ENCODE measurements at regions not wholly inside any gene's neighbourhood (a gene's known extent, or its start where the extent isn't known, plus 50 kb on each side); places are given as distances from the start of the nearest gene placed in this dataset.

DNA sequence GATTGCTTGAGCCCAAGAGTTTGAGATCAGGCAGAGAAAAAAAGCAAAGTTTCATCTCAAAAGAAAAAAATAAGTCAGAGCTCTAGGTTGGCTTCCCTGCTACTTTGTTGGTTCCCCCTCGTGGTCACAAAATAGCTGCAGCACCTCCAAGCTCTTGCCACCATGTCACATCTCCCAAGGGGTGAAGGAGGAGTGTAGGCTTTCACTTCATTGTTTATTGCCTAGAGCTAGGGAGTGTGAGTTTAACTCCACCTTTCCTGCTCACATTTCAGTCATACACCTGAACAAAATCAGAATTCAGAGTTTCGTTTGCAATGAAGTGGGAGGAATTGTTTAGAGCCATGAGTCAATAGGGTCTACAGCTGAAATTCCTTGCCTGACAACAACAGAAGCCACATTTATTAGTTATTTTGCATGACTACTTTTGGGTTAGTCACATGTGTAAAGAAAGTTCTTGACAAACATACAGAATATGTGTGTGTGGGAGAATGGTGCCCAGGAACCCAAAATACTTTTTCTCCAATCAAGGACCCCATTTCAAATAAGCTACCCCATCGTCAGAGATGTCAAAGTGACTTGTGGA, 56.2 kb upstream of the UFL1 start:
- DNase-seq, result no peak

DNA sequence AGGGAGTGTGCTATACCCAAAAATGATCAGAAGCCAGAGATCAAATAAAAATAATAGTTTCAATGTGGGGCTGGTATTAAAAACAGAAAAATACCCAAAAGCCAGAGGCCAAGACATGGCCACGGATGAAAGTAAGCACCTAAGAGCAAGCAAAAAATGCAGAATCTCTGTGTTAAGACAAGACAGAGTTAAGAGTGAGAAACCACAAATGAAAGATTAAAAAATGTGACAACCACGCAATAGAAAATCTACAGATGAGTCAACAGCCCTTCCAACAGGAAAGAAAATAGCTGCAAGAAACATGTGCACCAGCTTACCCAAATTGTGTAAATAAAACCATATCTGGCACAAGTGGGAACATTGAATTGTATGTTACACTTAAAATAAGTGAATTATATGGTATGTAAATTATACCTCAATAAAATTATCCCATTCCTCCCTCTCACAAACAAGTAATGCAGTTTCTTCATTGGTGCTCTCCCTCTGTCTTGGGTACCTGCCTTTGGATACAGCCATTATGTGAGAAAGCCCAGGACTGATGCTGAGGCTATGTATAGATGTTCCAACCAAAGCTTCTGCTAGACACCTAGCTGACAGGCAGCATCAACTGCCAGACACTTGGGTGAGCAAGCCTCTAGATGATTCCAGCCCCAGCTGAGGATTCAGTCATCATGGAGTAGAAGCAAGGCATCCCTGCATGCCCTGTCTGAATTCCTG, 55.3 kb upstream of the UFL1 start:
- no peak for DNase-seq

DNA sequence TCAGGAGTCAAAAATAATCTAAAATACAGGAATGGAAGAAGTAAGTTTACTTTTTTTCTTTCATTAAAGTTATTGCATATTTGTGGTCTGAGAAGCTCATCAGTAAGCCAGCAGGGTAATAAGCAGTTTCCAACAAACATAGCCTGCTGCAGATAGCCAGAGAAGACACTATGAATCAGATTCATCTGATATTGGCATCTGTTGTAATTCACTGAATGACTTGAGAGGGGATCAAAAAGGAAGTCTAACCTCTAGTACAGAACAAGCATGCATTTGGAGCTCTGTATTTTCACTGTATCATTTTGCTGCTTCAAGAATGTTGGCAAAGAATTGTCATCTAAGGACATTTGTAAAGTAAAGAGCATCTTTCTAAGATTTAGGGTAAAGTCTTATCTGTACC, 53.8 kb upstream of the UFL1 start:
- DNase-seq, result no peak

DNA sequence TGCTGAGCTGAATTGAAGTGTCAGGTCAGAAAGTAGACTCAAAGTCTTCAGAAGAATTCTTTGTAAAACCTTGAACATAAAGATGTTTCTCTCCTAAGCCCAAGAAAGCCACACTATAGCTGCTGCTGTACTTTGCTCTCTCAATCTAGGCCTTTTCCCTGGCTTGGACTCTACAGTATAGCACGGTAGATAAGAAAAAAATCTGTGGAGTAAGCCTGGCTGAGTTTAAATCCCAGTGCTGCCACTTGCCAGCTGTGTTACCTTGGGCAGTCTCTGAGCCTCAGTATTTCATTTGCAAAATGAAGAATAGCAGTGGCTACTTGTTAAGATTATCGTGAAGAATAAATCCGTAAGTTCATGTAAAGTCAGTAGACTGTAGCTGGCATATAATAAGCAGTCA, 53.3 kb upstream of the UFL1 start:
- no peak for DNase-seq

DNA sequence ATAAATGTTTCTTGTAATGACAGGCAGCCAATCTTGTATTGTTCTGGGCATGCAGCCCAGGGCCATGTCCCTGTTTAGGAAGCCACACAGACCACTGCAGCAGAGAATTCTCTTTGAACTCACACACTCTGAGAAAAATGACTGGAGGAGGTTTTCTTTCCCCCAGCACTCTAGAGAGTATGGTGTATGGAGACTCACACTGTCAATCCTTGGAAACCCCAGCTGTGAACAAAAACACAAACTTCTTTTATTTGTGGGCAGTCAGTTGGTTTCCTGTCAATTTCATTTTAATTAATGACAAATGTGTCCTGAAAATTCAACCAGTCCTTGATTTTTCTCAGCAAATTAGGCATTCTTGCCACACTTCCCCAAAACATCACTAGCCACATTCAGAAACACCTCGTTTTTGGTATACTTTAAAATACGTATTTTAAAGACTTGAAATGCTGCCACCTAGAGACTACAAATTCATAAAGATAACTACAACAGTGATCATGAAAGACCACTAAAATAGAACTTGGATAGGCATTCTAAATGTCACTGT, 52.9 kb upstream of the UFL1 start:
- DNase-seq, result peak; percentile 41

DNA sequence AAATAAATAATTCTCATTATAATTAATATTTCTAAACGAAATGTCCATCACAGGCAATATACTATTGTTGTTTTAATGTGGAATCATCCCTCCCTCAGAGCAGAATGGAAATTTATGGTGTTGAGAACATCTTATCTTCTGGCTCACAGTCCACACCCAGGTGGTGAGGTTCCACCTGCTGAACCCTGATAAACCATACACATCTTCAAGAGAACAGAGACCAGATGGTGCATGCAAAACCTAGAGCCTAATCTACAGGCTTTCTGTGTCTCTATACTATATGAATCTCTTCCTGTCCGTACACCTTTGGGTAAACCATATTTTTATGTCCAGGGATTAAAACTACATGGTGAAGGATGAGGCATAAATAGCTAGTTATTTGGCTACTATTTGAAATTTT, 52.3 kb upstream of the UFL1 start:
- no peak for DNase-seq

DNA sequence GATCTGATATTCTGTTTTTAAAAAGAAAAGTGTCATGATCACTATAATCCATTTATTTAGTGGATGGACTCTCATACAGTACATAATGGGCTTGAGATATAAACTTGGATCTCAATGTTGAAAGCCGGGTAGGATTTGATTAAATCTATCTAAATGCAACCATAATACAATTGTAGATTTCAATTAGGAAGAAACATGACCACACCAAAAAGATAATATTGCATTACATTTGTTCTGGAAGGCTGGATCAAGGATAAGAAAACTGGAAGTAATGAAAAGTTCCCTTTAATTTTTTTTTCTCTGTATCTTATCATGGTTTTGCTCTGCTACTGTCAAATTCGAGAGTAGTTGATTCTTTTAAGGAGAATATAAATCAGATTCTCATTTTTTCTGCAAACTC, 51.3 kb upstream of the UFL1 start:
- DNase-seq, result no peak

Measured in midbrain (tissue), 1 donor.